SK-N-DZ (cell line): ENCODE measurements at regions not wholly inside any gene's neighbourhood (a gene's known extent, or its start where the extent isn't known, plus 50 kb on each side); places are given as distances from the start of the nearest gene placed in this dataset.
"Not testable (repeated sequence)": the region's sequence is repeated elsewhere in the genome, so short reads cannot be mapped to it uniquely, and the experiment has no call there.

ENCODE experiments used
- DNase-seq: peaks from one replicate; pipeline ENCODE4 v3.0.0-alpha.2; 2015; ENCODE audit warnings: low spot score

DNA sequence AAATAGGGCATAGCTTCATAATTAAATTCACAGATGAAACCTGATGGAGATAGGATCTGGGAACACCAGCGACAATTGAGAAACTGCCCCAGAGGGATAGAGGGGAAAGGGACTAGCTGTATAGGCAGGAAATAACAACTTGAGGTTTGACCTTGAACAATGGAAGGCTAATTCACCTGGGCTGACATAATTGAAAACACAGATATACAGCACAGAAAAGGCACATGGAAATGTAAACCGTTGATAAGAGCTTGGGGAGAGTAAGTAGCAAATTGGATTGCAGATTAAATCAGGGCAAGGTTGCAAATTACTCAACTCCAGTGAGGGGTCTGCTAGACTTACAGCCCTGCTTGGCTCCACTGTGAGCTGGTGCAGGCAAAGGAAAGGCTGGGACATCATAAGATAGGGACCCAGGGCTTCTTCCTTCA, 246.7 kb downstream of the DLEU7 start:
- DNase-seq, result peak; percentile 96

GRCh38 chr13:50598338-50598737, 245.2 kb downstream of the DLEU7 start:
- DNase-seq, result peak; percentile 20

DNA sequence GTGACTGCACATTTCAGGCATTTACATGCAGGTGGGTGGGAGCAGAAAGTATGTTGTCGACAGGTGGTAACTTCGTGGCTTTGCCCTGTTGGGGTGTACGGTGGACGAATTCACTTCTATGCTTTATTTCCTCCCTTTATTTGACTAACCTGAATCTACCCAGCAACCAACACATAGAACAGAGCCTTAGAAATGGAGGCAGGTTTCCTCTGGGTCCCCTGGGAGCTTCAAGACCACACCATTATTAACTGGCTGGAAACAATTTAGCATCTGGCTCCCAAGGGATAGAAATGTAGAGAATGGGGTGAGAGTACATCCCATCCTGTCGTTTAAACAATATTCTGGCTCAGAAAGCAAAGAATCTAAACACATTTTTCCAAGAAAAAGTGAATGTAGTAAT, 244.4 kb downstream of the DLEU7 start:
- DNase-seq, result no peak

DNA sequence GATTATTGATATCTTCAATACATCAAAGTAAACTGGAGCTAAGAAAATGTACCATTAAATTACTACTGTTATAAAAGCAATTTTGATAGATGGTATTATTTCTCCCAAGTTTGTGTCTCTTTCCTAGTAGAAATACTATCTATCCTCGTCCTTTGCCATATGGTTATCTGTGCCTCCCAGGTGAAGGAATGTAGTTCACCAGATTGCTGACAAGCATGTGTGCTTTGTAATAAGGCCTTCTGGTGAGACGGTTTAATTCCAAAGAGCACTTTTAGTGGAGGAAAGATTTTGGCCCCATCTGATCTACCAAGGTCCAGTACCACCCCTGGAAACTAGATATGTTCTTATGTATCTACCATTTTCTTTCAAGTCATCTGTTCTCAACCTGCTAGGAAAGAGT, 243.6 kb downstream of the DLEU7 start:
- no peak for DNase-seq

- no peak for DNase-seq
Measured at GRCh38 chr13:50608370-50608769, 235.1 kb downstream of the DLEU7 start.

DNA sequence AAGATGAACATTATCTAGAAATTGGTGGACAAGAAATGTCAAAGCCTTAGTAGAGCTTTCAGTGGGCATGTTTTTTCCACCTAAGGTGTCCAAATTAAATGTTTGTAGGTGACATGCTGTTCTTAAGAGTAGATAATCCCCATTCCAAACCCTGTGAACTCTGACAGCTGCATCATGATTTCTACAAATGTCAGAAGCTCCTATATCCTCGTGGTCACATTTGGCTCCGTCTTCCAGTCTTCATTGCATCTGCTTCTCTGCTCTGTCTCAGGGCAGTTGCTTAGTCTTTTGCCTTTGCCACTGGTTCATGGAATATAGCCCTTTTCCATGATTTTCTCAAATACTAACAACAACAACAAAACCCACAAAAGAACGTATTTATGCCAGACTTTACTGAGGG, 234.5 kb downstream of the DLEU7 start:
- DNase-seq, result no peak

- no peak for DNase-seq
Measured at GRCh38 chr13:50610238-50610637, 233.3 kb downstream of the DLEU7 start.

DNA sequence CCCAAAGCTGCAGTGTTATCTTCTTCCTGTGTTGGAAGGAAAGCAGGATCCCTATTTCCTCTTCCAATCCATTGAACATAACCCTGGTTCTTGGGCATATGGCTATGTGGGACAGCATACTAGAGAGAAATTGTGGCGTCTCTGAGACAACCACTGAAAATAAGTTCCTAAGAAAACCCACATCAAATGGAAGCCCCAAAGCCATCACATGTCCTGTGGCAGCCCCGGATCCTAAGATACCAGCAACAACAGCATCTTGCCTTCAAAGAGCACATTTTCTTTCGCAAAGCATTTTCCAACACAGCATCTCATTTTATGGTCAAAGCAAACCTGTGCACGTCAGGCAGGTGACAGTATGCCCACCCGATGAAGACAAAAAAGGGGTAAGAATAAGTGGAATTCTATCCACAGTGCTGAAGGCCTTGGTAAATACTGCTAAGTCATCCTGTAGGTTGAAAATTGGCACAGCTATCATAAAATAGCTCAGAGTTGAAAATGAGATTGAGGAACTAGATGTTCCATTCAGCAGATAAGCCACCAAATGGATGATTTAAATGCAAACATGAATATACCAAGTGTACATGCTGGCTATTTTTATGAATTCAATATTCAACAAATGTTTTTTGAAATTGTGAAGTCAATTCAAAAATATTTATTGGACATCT, 232.2 kb downstream of the DLEU7 start:
- no peak for DNase-seq

GRCh38 chr13:50612717-50613116, 230.8 kb downstream of the DLEU7 start:
- no peak for DNase-seq

DNA sequence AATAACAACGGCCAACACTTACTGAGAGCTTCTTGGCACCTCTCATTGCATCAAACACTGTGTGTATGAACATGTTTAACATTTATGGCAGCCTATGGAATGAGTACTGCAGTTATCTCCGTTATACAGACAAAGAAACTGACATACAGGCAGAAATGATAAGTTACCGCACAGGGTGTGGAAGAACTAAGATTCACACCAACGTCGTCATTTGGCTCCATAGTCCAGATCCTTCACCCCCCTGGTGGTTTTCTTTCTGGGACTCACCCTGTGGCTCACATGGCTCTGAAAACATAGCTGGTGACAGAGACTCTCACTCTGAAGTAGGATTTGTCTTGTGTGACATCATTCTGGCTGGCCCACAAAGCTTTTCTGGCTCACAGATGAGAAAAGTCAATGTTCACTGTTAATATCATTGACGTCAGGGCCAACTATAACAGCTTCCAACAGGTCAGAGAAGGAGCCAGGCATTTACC, 230.1 kb downstream of the DLEU7 start:
- no peak for DNase-seq

- DNase-seq, result no peak
Measured at GRCh38 chr13:50615234-50615633, 228.3 kb downstream of the DLEU7 start.

DNA sequence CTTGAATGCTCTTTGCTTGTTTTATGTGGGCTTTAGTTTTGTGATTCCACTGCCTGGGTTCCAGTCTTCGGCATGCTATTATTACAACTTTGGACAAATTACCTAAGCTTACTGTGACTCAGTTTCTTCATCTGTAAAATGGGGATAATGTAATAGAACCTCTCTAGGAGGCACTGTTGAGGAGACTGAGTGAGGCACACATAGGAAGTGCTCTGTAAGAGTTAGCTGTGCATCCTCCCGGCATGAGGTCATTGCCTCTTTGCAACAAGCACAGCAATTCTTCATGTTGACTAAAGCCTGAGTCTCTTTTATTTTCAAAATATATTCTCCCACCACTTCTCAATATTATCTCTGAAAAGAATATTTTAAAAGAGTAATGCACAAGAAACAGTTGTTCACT, 227.4 kb downstream of the DLEU7 start:
- DNase-seq, result no peak

GRCh38 chr13:50617134-50617721, 226.3 kb downstream of the DLEU7 start:
- no peak for DNase-seq

GRCh38 chr13:50618206-50618605, 225.3 kb downstream of the DLEU7 start:
- no peak for DNase-seq

- no peak for DNase-seq
Measured at GRCh38 chr13:50626101-50626547, 217.4 kb downstream of the DLEU7 start.

DNA sequence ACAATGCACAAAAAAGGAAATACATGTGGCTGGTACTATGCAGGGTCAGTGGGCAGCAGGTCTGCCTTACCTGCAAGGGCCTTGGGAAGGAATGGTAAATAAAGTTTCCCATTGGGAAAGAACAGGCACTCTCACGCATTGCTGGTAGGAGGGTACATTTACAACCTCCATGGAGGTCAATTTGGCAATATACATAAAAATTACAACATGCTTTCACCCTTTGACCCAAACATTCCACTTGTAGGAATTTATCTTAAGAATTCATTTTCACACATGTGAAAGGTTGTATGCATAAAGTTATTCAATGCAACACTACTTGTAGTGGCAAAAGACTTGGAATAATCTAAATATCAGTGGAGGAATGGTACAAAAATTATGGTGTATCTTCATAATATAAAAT, 216.4 kb downstream of the DLEU7 start:
- DNase-seq, result no peak

DNA sequence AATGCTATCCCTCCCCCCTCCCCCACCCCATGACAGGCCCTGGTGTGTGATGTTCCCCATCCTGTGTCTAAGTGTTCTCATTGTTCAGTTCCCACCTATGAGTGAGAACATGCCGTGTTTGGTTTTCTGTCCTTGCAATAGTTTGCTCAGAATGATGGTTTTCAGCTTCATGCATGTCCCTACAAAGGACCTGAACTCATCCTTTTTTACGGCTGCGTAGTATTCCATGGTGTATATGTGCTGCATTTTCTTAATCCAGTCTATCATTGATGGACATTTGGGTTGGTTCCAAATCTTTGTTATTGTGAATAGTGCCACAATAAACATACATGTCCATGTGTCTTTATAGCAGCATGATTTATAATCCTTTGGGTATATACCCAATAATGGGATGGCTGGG, 215.0 kb downstream of the DLEU7 start:
- not testable (repeated sequence) for DNase-seq

DNA sequence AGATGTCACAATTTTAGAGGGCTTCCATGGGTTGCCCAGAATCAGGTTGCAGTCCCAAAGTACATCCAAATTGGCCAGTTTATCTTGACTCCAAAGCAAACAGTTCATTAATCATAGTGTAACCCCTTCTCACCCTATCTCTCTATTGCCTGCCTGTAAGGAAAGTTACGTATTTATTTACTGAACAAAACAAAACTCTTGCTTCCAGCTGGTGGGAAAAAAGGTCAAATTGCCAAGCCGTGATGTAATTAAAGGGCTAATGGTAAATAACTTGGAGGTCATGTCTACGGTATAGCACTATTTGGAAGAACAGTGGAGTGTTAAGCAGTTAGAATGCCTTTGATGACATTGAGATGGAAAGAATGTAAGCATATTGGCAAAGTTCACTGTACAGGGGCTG, 214.0 kb downstream of the DLEU7 start:
- no peak for DNase-seq

DNA sequence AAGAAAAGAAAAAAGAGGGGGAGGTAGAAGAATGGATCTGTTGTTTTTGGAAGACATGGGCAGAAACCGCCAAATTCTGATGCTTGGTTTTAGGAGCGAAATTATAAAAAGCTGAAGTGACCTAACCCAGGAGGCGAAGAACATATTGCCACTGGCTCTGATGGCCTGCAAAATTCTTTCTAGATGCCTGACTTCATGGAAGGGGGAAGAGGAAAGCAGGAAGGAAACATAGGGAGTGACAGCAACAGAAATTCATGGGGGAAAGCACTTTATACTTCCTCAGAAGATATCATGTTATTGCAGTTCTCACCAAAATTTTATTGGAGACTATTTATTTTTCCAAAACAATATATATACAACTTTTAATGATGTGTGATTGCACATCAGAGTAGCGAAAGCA, 213.5 kb downstream of the DLEU7 start:
- DNase-seq, result no peak

GRCh38 chr13:50631041-50631440, 212.5 kb downstream of the DLEU7 start:
- no peak for DNase-seq

DNA sequence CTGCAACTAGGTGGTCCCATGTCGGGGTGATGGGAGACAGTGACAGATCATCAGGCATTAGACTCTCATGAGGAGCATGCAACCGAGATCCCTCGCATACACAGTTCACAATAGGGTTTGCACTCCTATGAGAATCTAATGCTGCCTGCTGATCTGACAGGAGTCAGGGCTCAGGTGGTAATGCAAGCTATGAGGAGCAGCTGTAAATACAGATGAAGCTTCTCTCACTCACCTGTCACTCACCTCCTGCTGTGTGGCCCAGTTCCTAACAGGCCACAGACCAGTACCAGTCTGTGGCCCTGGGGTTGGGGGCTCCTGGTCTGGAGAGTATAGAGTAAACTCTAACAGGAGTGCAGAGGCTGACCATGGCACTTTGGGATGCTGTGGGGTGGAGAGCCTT, 209.2 kb downstream of the DLEU7 start:
- no peak for DNase-seq

DNA sequence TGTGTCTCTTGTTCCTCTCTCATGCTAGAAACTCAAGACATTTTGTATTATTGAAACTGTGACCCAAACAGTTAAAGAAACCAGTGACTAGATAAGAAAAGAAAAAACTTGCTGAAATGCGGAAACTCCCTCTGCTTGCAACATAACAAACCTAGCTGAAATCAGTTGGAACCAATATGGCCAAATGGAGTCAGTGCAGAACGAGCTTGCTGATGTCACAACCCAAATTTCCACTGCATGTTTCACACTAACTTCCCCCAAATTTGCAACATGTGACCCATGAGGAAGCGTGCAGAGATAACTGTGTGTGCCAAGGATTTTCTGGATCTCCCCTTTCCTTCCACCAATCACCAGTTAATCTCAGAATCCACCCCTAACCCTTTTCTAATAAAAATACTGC, 208.0 kb downstream of the DLEU7 start:
- no peak for DNase-seq

GRCh38 chr13:50636007-50636704, 207.3 kb downstream of the DLEU7 start:
- DNase-seq, result no peak
